ENCODE measurements at regions not wholly inside any gene's neighbourhood (a gene's known extent, or its start where the extent isn't known, plus 50 kb on each side); places are given as distances from the start of the nearest gene placed in this dataset.

DNA sequence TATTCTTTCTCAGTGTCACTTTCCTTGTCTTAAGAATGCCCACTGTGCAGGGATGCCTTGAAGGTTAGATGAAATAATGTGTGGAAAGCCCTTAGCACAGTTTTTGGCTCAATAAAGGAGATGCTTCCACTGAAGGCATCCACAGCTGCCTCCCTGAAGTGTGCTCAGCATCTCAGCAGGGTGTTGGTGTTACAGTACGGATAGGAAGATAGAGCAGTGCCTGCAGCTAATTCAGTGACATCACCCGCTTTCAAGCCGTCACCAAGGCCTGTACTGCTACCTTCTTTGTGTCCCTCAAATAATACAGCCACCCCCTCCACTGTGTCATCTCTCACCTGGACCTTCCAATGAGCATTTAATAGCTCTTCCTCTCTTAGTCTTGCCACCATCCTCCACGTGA, 59.0 kb downstream of the NDUFS5 start:
- Histone ChIP-seq H3K4me3 (no peak overlapping the region), H3K4me1 (replicated peaks in 1 of 2) (peaks cover 4 to 15% of the 10 kb centered on the region in 2 donors), H3K36me3 (replicated peaks in 1 of 2) (no peaks in the 10 kb centered on the region), H3K27ac (no peak overlapping the region), H3K9me3 (replicated peaks in 1 of 3) (no peaks in the 10 kb centered on the region), H3K27me3 (no peaks in the 10 kb centered on the region)
- no peak for TF ChIP-seq POLR2A (IDR thresholded peaks at IDR 0.05)
- TF ChIP-seq, protein P1, sequence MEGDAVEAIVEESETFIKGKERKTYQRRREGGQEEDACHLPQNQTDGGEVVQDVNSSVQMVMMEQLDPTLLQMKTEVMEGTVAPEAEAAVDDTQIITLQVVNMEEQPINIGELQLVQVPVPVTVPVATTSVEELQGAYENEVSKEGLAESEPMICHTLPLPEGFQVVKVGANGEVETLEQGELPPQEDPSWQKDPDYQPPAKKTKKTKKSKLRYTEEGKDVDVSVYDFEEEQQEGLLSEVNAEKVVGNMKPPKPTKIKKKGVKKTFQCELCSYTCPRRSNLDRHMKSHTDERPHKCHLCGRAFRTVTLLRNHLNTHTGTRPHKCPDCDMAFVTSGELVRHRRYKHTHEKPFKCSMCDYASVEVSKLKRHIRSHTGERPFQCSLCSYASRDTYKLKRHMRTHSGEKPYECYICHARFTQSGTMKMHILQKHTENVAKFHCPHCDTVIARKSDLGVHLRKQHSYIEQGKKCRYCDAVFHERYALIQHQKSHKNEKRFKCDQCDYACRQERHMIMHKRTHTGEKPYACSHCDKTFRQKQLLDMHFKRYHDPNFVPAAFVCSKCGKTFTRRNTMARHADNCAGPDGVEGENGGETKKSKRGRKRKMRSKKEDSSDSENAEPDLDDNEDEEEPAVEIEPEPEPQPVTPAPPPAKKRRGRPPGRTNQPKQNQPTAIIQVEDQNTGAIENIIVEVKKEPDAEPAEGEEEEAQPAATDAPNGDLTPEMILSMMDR (IDR thresholded peaks at IDR 0.05): no peak
- 61 to 70% (median 68%) methylated on average over 4 of the region's 4 CpGs for WGBS, 4 donors
- DNase-seq: no peak
- intact Hi-C loops (cut with DNase I): loop anchor here in 1 of 2 donors (10.0 kb wide), 1 partner anchor 210 kb away; the partner anchor contains the start of gene MYCBP

DNA sequence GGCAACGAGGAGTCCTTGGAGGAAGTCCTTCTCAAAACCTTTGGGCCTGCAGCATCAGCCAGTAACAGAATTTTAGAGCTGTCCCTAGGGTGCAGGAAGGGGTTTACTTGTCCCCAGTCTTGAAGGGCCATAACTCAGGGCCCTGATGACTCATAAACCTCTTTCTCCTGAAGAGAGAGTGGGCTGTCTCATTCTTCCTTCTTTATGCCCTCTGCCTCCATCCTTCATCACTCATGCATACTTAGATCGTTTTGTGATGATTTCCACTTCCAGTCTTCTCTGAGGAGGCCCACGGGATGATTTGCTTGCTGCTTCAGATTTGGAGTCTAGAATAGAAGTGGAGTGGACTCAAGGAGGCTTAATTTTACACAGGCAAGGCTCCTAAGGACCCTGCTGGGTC, 60.2 kb downstream of the NDUFS5 start:
- 34 to 53% (median 48%) methylated on average over 3 of the region's 3 CpGs for WGBS, 4 donors
- no peak for DNase-seq
- Histone ChIP-seq H3K27me3 (no peaks in the 10 kb centered on the region), H3K4me3 (no peak overlapping the region), H3K9me3 (replicated peaks in 1 of 3) (no peaks in the 10 kb centered on the region), H3K36me3 (replicated peaks in 1 of 2) (no peaks in the 10 kb centered on the region), H3K27ac (peak overlapping the region in 2 of 5 donors; percentile 71 to 85), H3K4me1 (replicated peaks in 1 of 2) (peaks cover 4 to 22% of the 10 kb centered on the region in 2 donors)
- intact Hi-C loops (cut with DNase I): loop anchor here in 1 of 2 donors (10.0 kb wide), 1 partner anchor 212 kb away; the partner anchor contains the start of gene MYCBP
- no peak for TF ChIP-seq POLR2A (IDR thresholded peaks at IDR 0.05)
- TF ChIP-seq, protein P1 (IDR thresholded peaks at IDR 0.05): no peak

DNA sequence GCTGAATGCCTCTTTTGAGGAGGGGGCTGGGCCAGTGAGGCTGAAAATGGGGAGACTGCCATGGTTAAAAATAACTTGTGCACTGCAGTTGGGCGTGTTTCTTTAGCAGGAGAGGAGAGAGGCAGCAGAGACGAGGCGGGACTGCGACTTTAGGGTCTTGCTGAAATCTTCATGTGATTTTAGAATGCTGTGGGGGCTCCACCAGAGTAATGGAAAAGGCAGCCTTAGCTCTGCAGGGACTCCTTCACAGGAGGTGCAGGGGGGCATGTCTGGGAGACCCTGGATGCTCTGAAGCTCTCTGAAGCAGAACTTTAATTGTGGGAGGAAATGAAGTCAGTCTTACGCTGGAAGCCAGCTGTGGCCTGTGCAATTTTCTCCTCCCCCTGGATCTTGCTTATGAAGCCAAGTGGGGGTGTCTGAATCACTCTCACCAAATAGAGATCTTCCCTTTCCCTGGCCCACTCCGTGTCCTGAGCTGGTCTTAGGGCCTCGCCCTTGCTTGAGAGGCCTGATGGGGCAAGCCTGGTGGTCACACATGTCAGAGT, 60.8 kb downstream of the NDUFS5 start:
- no peak overlapping the region for H3K4me3 ChIP-seq

DNA sequence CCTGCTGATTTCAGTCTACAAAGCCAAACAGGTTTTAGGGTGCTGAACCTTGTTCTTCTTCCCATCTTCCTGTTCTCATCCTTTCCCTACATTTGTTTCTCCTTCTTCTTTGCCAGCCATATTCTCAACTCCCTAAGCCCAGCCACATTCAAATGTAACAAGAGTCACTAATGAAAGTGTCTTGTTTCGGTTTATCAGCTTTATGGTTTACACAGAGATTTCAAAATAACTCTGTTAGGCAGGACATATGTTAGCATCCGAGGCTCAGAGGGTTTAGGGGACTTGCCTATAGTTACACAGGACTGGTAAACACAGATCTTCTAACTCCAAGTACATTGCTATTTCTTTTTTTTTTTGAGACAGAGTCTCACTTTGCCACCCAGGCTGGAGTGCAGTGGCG, 61.3 kb downstream of the NDUFS5 start:
- Histone ChIP-seq H3K27me3 (no peaks in the 10 kb centered on the region), H3K9me3 (replicated peaks in 1 of 3) (no peaks in the 10 kb centered on the region), H3K4me1 (replicated peaks in 1 of 2) (peaks cover 0 to 18% of the 10 kb centered on the region in 2 donors), H3K4me3 (no peak overlapping the region), H3K27ac (peak overlapping the region in 2 of 5 donors; percentile 71 to 85), H3K36me3 (replicated peaks in 1 of 2) (no peaks in the 10 kb centered on the region)
- intact Hi-C loops (cut with DNase I): loop anchor here in 1 of 2 donors (10.0 kb wide), 1 partner anchor 213 kb away; the partner anchor contains the start of gene MYCBP
- TF ChIP-seq, protein P1 (IDR thresholded peaks at IDR 0.05): no peak
- no peak for TF ChIP-seq POLR2A (IDR thresholded peaks at IDR 0.05)
- WGBS, 4 donors: 88 to 91% (median 90%) methylated on average over 3 of the region's 3 CpGs
- DNase-seq: no peak

More for the DNA sequence above, 60.8 kb downstream of the NDUFS5 start:
- no peaks in the 10 kb centered on the region for H3K9me3 ChIP-seq (replicated peaks in 1 of 3)
- no peaks in the 10 kb centered on the region for H3K36me3 ChIP-seq (replicated peaks in 1 of 2)
- TF ChIP-seq, protein P1 (IDR thresholded peaks at IDR 0.05): no peak
- 62 to 78% (median 71%) methylated on average over 7 of the region's 7 CpGs for WGBS, 4 donors
- intact Hi-C loops (cut with DNase I): loop anchor here in 1 of 2 donors (10.0 kb wide), 1 partner anchor 212 kb away; the partner anchor contains the start of gene MYCBP
- no peaks in the 10 kb centered on the region for H3K27me3 ChIP-seq
- peak overlapping the region in 2 of 5 donors; percentile 71 to 85 for H3K27ac ChIP-seq
- DNase-seq: peak in 1 of 7 donors; percentile 50
- peaks cover under 1 to 18% of the 10 kb centered on the region in 2 donors for H3K4me1 ChIP-seq (replicated peaks in 1 of 2)
